ENCODE measurements at regions not wholly inside any gene's neighbourhood (a gene's known extent, or its start where the extent isn't known, plus 50 kb on each side); places are given as distances from the start of the nearest gene placed in this dataset.

- WGBS, 2 donors, result 71 to 80% methylated on average over 8 of the region's 8 CpGs
- Histone ChIP-seq H3K27ac (ENCODE audit: low read depth in 2 of 2, low read length in 1 of 2) (no peak overlapping the region), H3K9me3 (ENCODE audit: control insufficient read depth in 2 of 2, insufficient read depth in 1 of 2, low read depth in 1 of 2, low read length in 1 of 2) (no peaks in the 10 kb centered on the region), H3K4me1 (ENCODE audit: control insufficient read depth in 2 of 2, insufficient read depth in 2 of 2, low read length in 1 of 2) (peaks cover 0 to 9% of the 10 kb centered on the region in 2 donors), H3K36me3 (ENCODE audit: control insufficient read depth in 2 of 2, insufficient read depth in 2 of 2, low read length in 1 of 2) (peaks cover 0 to 3% of the 10 kb centered on the region in 2 donors), H3K27me3 (ENCODE audit: control insufficient read depth in 1 of 2, insufficient read depth in 2 of 2, low read length in 2 of 2) (no peaks in the 10 kb centered on the region), H3K4me3 (ENCODE audit: low read depth in 1 of 2, low read length in 2 of 2) (no peak overlapping the region)
Observed at GRCh38 chr6:150717419-150717818, 117.7 kb downstream of the PLEKHG1 start.

GRCh38 chr6:150719099-150719766 is 119.5 kb downstream of the PLEKHG1 start:
- 66% methylated on average over 7 of the region's 7 CpGs for WGBS, 2 donors
- H3K27me3 ChIP-seq (ENCODE audit: control insufficient read depth in 1 of 2, insufficient read depth in 2 of 2, low read length in 2 of 2), result no peaks in the 10 kb centered on the region
- peak overlapping the region in 1 of 2 donors; percentile 40 for H3K27ac ChIP-seq (ENCODE audit: low read depth in 2 of 2, low read length in 1 of 2)
- peaks cover 3 to 8% of the 10 kb centered on the region in 2 donors for H3K4me1 ChIP-seq (ENCODE audit: control insufficient read depth in 2 of 2, insufficient read depth in 2 of 2, low read length in 1 of 2)
- H3K4me3 ChIP-seq (ENCODE audit: low read depth in 1 of 2, low read length in 2 of 2), result no peak overlapping the region
- H3K9me3 ChIP-seq (ENCODE audit: control insufficient read depth in 2 of 2, insufficient read depth in 1 of 2, low read depth in 1 of 2, low read length in 1 of 2), result no peaks in the 10 kb centered on the region
- peaks cover 0 to 3% of the 10 kb centered on the region in 2 donors for H3K36me3 ChIP-seq (ENCODE audit: control insufficient read depth in 2 of 2, insufficient read depth in 2 of 2, low read length in 1 of 2)

- no peak overlapping the region for H3K27ac ChIP-seq (ENCODE audit: low read depth in 2 of 2, low read length in 1 of 2)
Observed at GRCh38 chr6:150719831-150720230, 120.1 kb downstream of the PLEKHG1 start.

GRCh38 chr6:150720774-150721233 is 121.1 kb downstream of the PLEKHG1 start:
- Histone ChIP-seq H3K36me3 (ENCODE audit: control insufficient read depth in 2 of 2, insufficient read depth in 2 of 2, low read length in 1 of 2) (peaks cover 0 to 3% of the 10 kb centered on the region in 2 donors), H3K4me1 (ENCODE audit: control insufficient read depth in 2 of 2, insufficient read depth in 2 of 2, low read length in 1 of 2) (peaks cover 3 to 8% of the 10 kb centered on the region in 2 donors), H3K27ac (ENCODE audit: low read depth in 2 of 2, low read length in 1 of 2) (no peak overlapping the region), H3K4me3 (ENCODE audit: low read depth in 1 of 2, low read length in 2 of 2) (no peak overlapping the region), H3K27me3 (ENCODE audit: control insufficient read depth in 1 of 2, insufficient read depth in 2 of 2, low read length in 2 of 2) (no peaks in the 10 kb centered on the region), H3K9me3 (ENCODE audit: control insufficient read depth in 2 of 2, insufficient read depth in 1 of 2, low read depth in 1 of 2, low read length in 1 of 2) (no peaks in the 10 kb centered on the region)
- WGBS, 2 donors, result 19 to 27% methylated on average over 5 of the region's 5 CpGs

More at GRCh38 chr6:150719831-150720230, 120.1 kb downstream of the PLEKHG1 start:
- peaks cover 3 to 8% of the 10 kb centered on the region in 2 donors for H3K4me1 ChIP-seq (ENCODE audit: control insufficient read depth in 2 of 2, insufficient read depth in 2 of 2, low read length in 1 of 2)
- no peaks in the 10 kb centered on the region for H3K9me3 ChIP-seq (ENCODE audit: control insufficient read depth in 2 of 2, insufficient read depth in 1 of 2, low read depth in 1 of 2, low read length in 1 of 2)
- WGBS, 2 donors, result 45 to 75% methylated on average over 1 of the region's 1 CpG
- no peaks in the 10 kb centered on the region for H3K27me3 ChIP-seq (ENCODE audit: control insufficient read depth in 1 of 2, insufficient read depth in 2 of 2, low read length in 2 of 2)
- H3K4me3 ChIP-seq (ENCODE audit: low read depth in 1 of 2, low read length in 2 of 2), result no peak overlapping the region
- peaks cover 0 to 3% of the 10 kb centered on the region in 2 donors for H3K36me3 ChIP-seq (ENCODE audit: control insufficient read depth in 2 of 2, insufficient read depth in 2 of 2, low read length in 1 of 2)

GRCh38 chr6:150721418-150722266 is 122.0 kb downstream of the PLEKHG1 start:
- 79 to 87% methylated on average over 11 of the region's 11 CpGs for WGBS, 2 donors

GRCh38 chr6:150722614-150723344 is 123.1 kb downstream of the PLEKHG1 start:
- no peaks in the 10 kb centered on the region for H3K36me3 ChIP-seq (ENCODE audit: control insufficient read depth in 2 of 2, insufficient read depth in 2 of 2, low read length in 1 of 2)
- H3K4me3 ChIP-seq (ENCODE audit: low read depth in 1 of 2, low read length in 2 of 2), result no peak overlapping the region
- WGBS, 2 donors, result 74 to 79% methylated on average over 9 of the region's 9 CpGs
- peaks cover 3 to 5% of the 10 kb centered on the region in 2 donors for H3K4me1 ChIP-seq (ENCODE audit: control insufficient read depth in 2 of 2, insufficient read depth in 2 of 2, low read length in 1 of 2)
- no peaks in the 10 kb centered on the region for H3K9me3 ChIP-seq (ENCODE audit: control insufficient read depth in 2 of 2, insufficient read depth in 1 of 2, low read depth in 1 of 2, low read length in 1 of 2)
- peak overlapping the region in 1 of 2 donors; percentile 40 for H3K27ac ChIP-seq (ENCODE audit: low read depth in 2 of 2, low read length in 1 of 2)
- no peaks in the 10 kb centered on the region for H3K27me3 ChIP-seq (ENCODE audit: control insufficient read depth in 1 of 2, insufficient read depth in 2 of 2, low read length in 2 of 2)

More at GRCh38 chr6:150721418-150722266, 122.0 kb downstream of the PLEKHG1 start:
- H3K4me1 ChIP-seq (ENCODE audit: control insufficient read depth in 2 of 2, insufficient read depth in 2 of 2, low read length in 1 of 2), result peaks cover 3 to 8% of the 10 kb centered on the region in 2 donors
- no peak overlapping the region for H3K27ac ChIP-seq (ENCODE audit: low read depth in 2 of 2, low read length in 1 of 2)
- H3K9me3 ChIP-seq (ENCODE audit: control insufficient read depth in 2 of 2, insufficient read depth in 1 of 2, low read depth in 1 of 2, low read length in 1 of 2), result no peaks in the 10 kb centered on the region
- H3K27me3 ChIP-seq (ENCODE audit: control insufficient read depth in 1 of 2, insufficient read depth in 2 of 2, low read length in 2 of 2), result no peaks in the 10 kb centered on the region
- H3K36me3 ChIP-seq (ENCODE audit: control insufficient read depth in 2 of 2, insufficient read depth in 2 of 2, low read length in 1 of 2), result no peaks in the 10 kb centered on the region
- no peak overlapping the region for H3K4me3 ChIP-seq (ENCODE audit: low read depth in 1 of 2, low read length in 2 of 2)

- peaks cover 3 to 5% of the 10 kb centered on the region in 2 donors for H3K4me1 ChIP-seq (ENCODE audit: control insufficient read depth in 2 of 2, insufficient read depth in 2 of 2, low read length in 1 of 2)
Observed at GRCh38 chr6:150723345-150723658, 123.6 kb downstream of the PLEKHG1 start.

GRCh38 chr6:150723857-150724256 is 124.2 kb downstream of the PLEKHG1 start:
- H3K9me3 ChIP-seq (ENCODE audit: control insufficient read depth in 2 of 2, insufficient read depth in 1 of 2, low read depth in 1 of 2, low read length in 1 of 2), result no peaks in the 10 kb centered on the region
- H3K36me3 ChIP-seq (ENCODE audit: control insufficient read depth in 2 of 2, insufficient read depth in 2 of 2, low read length in 1 of 2), result no peaks in the 10 kb centered on the region
- 76 to 84% methylated on average over 2 of the region's 2 CpGs for WGBS, 2 donors
- peaks cover 3 to 5% of the 10 kb centered on the region in 2 donors for H3K4me1 ChIP-seq (ENCODE audit: control insufficient read depth in 2 of 2, insufficient read depth in 2 of 2, low read length in 1 of 2)
- no peak overlapping the region for H3K27ac ChIP-seq (ENCODE audit: low read depth in 2 of 2, low read length in 1 of 2)
- no peaks in the 10 kb centered on the region for H3K27me3 ChIP-seq (ENCODE audit: control insufficient read depth in 1 of 2, insufficient read depth in 2 of 2, low read length in 2 of 2)
- H3K4me3 ChIP-seq (ENCODE audit: low read depth in 1 of 2, low read length in 2 of 2), result no peak overlapping the region

More at GRCh38 chr6:150723345-150723658, 123.6 kb downstream of the PLEKHG1 start:
- Histone ChIP-seq H3K4me3 (ENCODE audit: low read depth in 1 of 2, low read length in 2 of 2) (no peak overlapping the region), H3K9me3 (ENCODE audit: control insufficient read depth in 2 of 2, insufficient read depth in 1 of 2, low read depth in 1 of 2, low read length in 1 of 2) (no peaks in the 10 kb centered on the region), H3K36me3 (ENCODE audit: control insufficient read depth in 2 of 2, insufficient read depth in 2 of 2, low read length in 1 of 2) (no peaks in the 10 kb centered on the region), H3K27me3 (ENCODE audit: control insufficient read depth in 1 of 2, insufficient read depth in 2 of 2, low read length in 2 of 2) (no peaks in the 10 kb centered on the region), H3K27ac (ENCODE audit: low read depth in 2 of 2, low read length in 1 of 2) (no peak overlapping the region)

GRCh38 chr6:150725795-150726194 is 126.1 kb downstream of the PLEKHG1 start:
- Histone ChIP-seq H3K4me3 (ENCODE audit: low read depth in 1 of 2, low read length in 2 of 2) (no peak overlapping the region), H3K27me3 (ENCODE audit: control insufficient read depth in 1 of 2, insufficient read depth in 2 of 2, low read length in 2 of 2) (no peaks in the 10 kb centered on the region), H3K4me1 (ENCODE audit: control insufficient read depth in 2 of 2, insufficient read depth in 2 of 2, low read length in 1 of 2) (peaks cover 3 to 5% of the 10 kb centered on the region in 2 donors), H3K27ac (ENCODE audit: low read depth in 2 of 2, low read length in 1 of 2) (no peak overlapping the region), H3K9me3 (ENCODE audit: control insufficient read depth in 2 of 2, insufficient read depth in 1 of 2, low read depth in 1 of 2, low read length in 1 of 2) (no peaks in the 10 kb centered on the region), H3K36me3 (ENCODE audit: control insufficient read depth in 2 of 2, insufficient read depth in 2 of 2, low read length in 1 of 2) (no peaks in the 10 kb centered on the region)
- 70 to 89% methylated on average over 1 of the region's 1 CpG for WGBS, 2 donors
